GM18907 (cell line): ENCODE measurements at regions not wholly inside any gene's neighbourhood (a gene's known extent, or its start where the extent isn't known, plus 50 kb on each side); places are given as distances from the start of the nearest gene placed in this dataset.
"Not testable (repeated sequence)": the region's sequence is repeated elsewhere in the genome, so short reads cannot be mapped to it uniquely, and the experiment has no call there.

Experiments used
- ATAC-seq: cut with Tn5 transposase; IDR thresholded peaks from one replicate; pipeline ENCODE4 v1.9.1; 2021; ENCODE audit warnings: mild to moderate bottlenecking, moderate library complexity; ENCODE audit not compliant: unreplicated experiment

DNA sequence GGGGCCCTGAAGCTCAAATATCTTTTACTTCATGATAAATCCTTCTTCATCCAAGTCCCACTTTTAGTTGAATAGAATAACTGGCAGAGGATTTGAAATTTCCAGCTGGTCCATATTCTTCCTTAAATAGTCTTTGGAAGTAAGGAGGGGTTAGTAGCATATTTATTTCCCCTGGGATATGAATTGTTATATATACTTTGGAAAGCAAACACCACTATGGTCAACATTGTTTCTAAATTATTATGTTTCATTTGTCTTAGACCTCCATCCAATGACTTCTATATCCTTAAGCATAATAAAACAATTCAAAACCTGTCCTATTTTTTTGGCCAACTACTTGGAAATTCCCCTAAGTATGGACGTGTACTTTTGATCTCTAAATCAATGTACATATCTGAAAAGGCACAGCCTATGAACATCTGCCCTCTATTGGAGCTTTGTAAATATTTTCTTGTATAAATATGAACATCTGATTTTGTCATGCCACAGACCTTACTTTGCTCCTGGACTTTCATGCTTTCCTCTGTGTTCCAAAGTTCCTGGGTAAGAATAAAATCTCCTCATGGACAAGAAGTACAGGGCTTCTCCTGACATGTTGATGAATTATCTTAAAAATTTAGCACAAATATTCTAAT, 1212.0 kb downstream of the GALC start:
- ATAC-seq = no peak

DNA sequence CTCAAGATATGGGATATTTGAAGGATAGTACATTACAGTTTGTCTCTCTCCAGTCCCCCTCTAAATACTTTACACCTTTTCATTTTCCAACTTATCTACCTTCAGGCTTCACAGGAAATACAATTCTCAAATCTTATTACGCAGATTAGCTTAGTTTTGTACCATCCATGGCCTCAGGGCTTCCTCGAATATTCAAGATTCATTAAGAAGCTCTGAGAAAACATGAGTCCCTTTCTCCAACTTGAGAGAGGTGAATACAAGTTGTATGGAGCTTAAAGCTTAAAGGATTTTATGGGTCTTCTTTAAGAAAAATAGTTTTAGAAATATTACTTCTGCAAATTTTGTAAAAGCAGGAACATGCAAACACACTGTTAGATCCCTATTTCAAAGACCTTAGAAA, 1212.5 kb downstream of the GALC start:
- no peak for ATAC-seq

DNA sequence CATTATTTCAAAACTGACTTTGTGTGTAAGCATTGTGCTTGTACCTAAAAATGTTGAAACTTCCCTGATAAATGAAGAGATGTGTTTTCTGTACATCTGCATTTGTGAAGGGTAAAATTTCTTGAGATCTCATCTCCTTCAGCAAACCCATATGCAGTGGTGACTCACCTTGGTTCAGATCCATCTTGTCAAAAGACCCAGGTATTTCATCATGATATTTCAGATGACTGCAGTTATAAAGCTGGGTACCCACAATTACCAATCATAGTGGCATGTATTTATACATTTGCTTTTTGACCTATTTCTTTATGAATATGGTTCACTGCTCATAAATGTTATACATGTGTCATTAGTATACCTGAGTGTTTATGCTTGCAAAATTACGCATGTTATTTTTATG, 1213.6 kb downstream of the GALC start:
- no peak for ATAC-seq

DNA sequence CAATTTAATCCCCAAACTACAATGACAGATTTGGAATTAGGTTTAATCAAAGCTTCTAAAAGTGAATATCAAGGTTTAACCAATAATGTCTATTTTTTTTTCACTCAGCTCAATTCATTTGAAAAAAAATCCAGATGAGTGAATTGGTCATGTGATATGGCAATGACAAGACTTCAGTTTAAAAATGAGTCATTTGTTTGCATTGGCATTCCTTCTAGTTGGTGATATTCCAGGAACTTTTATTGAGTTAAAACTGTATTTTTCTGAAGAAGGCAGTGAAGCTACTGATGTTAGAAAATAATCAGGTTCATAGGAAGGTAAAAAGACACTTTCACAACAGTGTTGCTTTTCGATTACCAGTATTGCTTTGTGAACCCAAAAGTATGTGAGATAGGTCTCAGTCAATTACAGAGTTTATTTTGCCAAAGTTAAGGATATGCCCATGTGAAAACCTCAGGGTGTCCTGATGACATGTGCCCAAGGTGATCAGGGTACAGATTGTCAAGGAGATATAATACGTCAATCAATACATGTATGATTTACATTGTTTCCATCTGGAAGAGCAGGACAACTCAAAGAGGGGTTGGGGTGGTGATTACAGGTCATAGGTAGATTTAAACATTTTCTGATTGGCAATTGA, 1214.9 kb downstream of the GALC start:
- ATAC-seq = no peak

DNA sequence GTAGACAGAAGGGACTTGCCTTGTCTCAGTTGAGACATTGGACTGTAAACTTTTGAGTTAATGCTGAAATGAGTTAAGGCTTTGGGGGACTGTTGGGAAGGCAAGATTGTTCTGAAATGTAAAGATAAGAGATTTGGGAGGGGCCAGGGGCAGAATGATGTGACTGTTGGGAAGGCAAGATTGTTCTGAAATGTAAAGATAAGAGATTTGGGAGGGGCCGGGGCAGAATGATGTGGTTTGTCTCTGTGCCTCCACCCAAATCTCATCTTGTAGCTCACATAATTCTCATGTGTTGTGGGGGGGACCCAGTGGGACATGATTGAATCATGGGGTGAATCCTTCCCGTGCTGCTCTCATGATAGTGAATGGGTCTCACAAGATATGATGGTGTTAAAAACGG, 1217.1 kb downstream of the GALC start:
- not testable (repeated sequence) for ATAC-seq

DNA sequence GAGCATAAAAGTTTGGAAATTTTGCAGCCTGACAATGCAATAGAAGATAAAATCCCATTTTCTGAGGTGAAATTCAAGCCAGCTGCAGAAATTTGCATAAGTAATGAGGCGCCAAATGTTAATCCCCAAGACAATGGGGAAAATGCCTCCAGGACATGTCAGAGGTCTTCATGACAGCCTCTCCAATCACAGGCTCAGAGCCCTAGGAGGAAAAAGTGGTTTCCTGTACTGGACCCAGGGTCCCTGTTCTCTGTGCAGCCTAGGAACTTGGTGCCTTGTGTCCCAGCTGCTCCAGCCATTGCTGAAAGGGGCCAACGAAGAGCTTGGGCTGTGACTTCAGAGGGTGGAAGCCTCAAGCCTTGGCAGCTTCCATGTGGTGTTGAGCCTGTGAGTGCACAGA, 1218.1 kb downstream of the GALC start:
- ATAC-seq = no peak

DNA sequence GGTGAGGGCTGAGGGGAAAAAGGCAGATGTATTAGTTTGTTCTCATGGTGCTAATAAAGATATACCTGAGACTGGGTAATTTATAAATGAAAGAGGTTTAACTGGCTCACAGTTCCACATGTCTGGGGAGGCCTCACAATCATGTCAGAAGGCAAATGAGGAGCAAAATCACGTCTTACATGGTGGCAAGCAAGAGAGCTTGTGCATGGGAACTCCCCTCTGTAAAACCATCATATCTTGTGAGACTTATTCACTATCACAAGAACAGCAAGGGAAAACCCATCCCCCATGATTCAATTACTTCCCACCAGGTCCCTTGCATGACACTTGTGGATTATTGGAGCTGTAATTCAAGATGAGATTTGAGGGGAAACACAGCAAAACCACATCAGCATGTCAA, 1220.9 kb downstream of the GALC start:
- no peak for ATAC-seq

DNA sequence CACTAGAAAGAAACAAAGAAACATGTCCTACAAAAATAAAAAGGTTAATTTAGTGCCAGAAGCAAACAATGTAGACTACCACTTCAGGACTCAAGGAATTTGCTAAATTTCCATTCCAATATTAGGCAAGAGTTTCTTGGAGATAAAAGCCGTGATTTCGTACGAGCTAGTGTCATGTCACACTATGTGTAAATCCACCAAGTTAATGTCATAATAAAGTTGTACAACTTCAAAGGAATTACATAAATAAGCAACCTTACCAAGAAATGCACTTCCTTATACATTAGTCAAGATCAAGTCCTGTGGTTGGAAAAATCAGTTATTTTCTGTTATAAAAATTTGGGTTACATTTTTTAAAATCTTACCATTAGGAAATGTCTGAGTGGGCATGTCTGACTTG, 1222.8 kb downstream of the GALC start:
- no peak for ATAC-seq

DNA sequence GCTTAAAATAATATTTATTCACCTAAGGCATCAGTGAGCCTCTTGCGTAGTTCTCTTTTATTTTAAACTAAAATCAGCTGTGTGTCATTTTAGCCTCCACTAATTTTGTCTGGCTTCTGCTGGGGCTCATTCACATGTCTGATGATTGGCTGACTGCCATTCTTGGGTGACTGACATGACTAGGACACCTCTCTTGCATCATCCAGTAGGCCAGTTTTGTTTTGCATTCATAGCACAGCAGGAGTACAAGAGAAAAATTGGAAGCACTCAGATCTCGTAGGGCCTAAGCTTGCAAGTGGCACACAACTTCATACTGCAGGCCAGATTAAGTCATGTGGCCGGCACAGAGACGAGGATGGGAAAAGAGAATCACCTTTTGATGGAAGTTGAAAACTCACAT, 1226.5 kb downstream of the GALC start:
- no peak for ATAC-seq

DNA sequence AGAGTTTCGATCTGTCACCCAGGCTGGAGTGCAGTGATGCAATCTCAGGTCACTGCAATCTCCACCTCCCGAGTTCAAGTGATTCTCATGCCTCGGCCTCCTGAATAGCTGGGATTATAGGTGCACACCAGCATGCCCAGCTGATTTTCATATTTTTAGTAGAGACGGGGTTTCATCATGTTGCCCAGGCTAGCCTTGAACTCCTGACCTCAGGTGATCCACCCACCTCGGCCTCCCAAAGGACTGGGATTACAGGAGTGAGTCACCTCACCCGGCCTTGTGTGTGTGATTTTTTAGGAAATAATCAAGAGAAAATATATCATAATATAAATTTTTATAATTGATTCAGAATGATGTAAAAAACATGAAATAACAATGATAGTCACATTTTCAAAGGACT, 1231.4 kb downstream of the GALC start:
- no peak for ATAC-seq

DNA sequence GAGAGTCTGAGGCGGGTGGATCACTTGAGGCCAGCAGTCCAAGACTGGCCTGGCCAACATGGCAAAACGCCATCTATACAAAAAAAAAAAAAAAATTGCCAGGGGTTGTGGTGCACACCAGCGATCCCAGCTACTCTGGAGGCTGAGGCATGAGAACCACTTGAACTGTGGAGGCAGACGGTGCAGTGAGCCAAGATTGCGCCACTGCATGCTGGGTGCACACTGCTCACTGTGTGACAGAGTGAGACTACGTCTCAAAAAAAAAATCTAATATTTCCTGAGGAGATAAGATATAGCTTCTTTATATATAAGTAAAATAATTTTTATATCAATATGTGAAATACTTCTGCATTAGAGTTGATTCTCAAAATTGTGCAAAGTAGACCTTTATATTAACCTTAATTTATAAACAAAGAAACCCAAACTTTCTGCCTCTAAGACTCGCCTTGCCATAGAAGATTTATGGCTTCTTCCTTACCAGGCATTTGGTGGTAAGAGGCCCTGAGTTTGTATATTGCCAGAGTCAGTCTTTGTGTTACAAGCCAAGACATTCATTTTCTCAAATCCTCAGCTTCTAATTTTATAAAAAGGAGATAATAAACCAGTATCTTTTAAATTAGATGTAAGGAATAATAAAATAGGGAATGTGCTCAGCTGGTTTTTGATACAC, 1226.7 kb downstream of the FLRT2 start:
- no peak for ATAC-seq

DNA sequence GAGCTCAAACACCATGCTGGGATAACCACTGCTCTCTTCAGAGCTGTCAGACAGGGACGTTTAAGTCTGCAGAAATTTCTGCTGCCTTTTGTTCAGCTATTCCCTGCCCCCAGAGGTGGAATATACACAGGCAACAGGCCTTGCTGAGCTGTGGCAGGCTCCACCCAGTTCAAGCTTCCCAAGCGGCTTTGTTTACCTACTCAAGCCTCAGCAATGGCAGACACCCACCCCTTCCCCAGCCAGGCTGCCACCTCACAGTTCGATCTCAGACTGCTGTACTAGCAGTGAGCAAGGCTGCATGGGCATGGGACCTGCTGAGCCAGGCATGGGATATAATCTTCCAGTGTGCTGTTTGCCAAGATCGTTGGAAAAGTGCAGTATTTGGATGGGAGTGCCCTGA, 1220.5 kb downstream of the FLRT2 start:
- not testable (repeated sequence) for ATAC-seq

DNA sequence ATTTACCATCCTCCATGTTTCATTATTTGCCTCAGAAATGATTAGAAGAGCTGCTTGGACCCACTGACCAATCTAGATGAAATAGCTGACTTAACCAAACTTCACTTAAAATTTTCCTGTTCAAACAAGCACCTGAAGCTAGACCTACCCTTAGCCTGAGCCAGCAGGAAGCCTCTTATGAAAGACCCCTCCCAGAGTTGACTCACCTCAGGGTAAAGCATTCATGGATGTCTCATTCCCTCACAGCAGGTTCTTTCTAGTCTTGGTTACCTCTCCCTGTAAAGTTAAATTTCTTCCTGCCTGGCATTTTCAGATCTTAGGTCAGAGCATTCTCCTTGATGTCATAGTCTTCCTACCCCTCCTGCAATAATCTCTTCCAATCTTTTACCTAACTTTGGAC, 1209.8 kb downstream of the FLRT2 start:
- no peak for ATAC-seq

DNA sequence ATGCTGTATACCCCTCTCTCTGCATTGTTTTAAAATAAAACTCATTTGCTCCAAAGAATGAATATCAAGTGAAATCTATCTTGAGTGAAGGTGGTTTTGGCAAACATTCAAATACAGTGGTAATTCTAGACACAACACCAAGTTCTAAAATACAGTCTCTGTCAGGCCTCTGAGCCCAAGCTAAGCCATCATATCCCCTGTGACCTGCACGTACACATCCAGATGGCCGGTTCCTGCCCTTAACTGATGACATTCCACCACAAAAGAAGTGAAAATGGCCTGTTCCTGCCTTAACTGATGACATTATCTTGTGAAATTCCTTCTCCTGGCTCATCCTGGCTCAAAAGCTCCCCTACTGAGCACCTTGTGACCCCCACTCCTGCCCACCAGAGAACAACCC, 1201.5 kb downstream of the FLRT2 start:
- not testable (repeated sequence) for ATAC-seq

DNA sequence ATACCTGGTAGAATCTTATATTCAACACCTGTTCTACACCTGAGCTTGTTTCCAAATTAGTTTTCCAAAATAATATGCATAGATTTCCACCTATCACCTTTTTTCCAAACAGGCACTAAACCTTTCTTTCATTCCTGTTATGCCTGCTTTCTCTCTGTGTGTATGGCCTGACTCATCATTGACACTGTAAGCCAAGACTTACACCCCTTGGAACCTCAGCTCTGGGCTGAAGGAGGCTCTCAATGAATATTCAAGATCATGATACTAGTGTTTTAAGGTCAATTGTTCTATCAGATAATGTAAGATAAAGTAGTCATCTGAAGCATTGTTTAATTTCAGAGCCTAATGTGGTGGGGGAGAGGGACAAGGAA, 1193.3 kb downstream of the FLRT2 start:
- no peak for ATAC-seq

DNA sequence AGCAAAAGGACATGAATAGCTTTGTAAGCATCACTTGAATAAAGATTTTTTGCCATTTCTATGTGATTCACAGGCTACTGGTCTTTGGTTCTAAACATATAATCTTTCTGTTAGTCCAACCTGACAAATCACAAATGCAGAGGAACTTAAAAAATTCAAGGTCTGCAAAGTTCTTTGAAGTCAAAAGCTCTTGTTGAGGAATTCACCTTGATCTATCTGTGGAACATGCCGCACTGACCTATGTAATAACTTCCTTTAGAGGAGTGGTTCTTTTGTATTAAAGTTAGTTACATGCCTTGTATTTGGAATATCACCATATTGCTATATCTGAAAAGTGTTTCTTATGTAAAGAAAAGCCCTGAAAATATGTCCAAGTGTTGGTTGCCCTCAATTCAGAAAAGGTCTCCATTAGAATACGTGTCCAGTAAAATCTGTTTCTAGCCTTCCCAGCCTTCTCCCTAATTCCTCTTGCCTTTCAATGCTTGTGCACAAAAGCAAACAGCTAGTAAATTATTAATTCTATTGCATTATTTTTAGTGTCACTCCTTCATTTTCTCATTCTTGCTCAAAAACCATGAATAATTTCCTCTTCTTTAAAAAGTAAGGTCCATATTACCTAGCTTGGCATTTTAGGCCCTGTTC, 1192.8 kb downstream of the FLRT2 start:
- no peak for ATAC-seq

DNA sequence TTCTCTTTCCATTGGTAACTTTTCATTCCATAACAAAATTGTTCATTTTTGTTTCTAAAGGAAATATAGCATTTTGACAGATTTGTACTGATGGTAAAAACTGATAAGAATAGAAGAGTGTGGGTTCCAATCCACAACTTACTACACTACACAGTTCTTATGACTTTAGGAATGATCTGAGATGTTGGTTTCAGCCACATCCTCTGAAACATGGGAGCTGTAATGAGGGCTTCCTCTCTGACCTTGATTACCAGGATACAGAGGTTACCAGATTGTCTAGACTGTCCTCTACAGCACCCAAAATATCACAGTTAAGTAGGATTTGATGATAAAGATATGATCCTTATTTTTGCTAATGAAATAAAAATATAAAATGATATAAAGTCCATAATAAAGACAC, 1184.6 kb downstream of the FLRT2 start:
- no peak for ATAC-seq

DNA sequence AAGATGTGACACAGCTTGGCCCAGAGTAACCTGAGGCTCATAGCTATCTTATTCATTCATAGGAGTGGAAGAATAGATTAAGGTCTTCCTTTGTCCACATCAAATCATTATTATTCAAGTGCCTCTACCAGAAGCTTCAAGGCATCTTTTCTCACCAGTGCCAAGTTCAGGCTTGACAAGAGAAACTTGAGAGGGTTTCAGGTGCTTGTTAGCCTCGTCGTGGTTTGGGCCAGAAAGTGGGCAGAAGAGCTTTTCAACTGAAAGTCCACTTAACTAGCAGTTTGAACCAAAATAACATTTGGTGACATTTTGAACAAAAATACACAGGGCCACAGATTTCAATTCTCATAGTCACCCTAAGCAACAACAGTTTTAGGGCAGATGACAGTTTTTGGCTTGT, 1184.2 kb downstream of the FLRT2 start:
- ATAC-seq = no peak

DNA sequence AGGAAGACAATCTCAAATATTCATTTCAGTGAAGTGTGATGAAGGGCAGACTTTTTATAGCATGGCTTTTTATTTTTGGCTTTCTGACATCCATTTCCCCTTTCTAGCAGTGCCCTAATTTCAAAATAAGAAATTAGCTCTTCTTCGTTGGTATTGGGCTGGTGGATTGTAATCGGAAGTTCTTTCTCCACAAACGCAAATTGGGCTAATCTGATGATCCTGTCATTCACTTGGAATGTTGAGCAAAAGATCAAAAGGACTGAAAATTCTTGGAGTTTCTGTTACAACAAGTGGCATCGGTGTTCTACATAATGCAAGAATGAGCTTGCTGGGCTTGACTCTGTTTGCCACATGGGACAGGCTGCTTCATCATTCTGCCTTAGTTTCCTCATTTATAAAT, 1182.8 kb downstream of the FLRT2 start:
- no peak for ATAC-seq

DNA sequence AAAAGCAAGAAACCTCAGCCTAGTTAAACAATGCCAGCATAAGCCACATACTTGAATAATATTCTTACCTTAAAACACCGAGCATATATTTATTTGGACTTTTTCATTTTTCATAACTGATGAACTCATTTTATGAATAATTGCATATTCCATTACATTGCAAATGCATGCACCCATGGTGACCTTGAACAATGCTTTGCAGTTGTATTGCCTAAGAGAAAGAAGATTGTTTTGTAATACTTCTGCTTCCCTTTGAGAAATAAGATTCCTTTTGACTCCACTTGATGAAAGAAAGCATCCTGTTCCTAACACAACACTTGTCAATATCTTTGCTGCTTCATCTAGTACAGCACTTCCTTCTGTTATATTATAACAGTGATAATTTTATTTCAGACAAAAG, 1182.2 kb downstream of the FLRT2 start:
- ATAC-seq = no peak

DNA sequence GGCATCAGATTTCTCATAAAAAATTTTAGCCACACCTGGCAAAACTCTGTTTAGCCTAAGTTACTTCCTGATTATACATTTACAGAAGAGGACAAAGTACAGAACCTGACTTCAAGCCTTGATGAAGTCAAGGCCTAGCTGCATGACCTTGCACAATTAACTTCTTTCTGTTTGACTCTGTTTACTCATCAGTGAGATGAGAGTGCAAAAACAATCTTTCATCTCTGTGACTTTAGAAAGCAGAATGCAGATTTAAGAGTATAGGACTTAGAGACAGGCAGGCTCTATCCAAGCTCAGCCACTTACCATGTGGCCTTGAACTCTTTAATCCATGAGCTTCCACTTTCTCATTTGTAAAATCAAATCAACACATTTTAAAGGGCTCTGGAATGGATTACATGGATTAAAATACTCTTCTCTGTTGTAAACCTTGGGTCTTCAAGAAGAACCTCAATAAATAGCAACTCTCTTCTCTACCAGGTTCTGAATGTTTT, 1178.9 kb downstream of the FLRT2 start:
- ATAC-seq = no peak

DNA sequence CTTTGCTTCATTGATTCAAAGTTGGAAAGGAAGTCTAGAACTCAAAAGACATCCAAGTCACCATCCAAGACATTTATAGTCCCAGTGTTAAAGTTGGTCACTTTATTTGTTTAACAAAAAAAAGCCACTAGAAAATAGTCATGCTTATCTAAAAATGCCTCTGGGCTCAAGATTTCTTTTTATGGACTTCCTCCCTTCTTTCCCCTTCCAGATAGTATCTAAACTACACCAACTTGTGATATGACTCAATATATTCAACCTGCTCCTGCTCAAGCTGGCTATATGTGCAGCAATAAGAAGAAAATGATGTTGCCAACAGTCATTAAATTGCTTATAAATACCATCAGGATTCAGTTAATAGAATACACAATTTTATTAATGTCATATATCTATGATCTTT, 1177.1 kb downstream of the FLRT2 start:
- ATAC-seq = no peak
